ENCODE measurements at regions not wholly inside any gene's neighbourhood (a gene's known extent, or its start where the extent isn't known, plus 50 kb on each side); places are given as distances from the start of the nearest gene placed in this dataset.

- DNase-seq: no peak
These were observed 261.6 kb downstream of the SHQ1 start for GRCh38 chr3:72586694-72587093.

GRCh38 chr3:72585966-72586365, 262.3 kb downstream of the SHQ1 start:
- DNase-seq: no peak

- DNase-seq: no peak
These were observed 264.0 kb downstream of the SHQ1 start for GRCh38 chr3:72584262-72584661.

GRCh38 chr3:72582963-72583362, 265.3 kb downstream of the SHQ1 start:
- no peak for DNase-seq

- no peak for DNase-seq
These were observed 265.9 kb downstream of the SHQ1 start for GRCh38 chr3:72582211-72582878.

- DNase-seq: no peak
These were observed 267.3 kb downstream of the SHQ1 start for GRCh38 chr3:72580900-72581299.

GRCh38 chr3:72580246-72580756, 267.9 kb downstream of the SHQ1 start:
- DNase-seq: no peak

- DNase-seq: no peak
These were observed 268.5 kb downstream of the SHQ1 start for GRCh38 chr3:72579581-72580245.

- DNase-seq: no peak
These were observed 269.1 kb downstream of the SHQ1 start for GRCh38 chr3:72579191-72579580.

- no peak for DNase-seq
These were observed 271.1 kb downstream of the SHQ1 start for GRCh38 chr3:72577190-72577589.

GRCh38 chr3:72576563-72576962, 271.7 kb downstream of the SHQ1 start:
- no peak for DNase-seq

- no peak for DNase-seq
These were observed 274.1 kb downstream of the SHQ1 start for GRCh38 chr3:72574144-72574543.

- no peak for DNase-seq
These were observed 275.2 kb downstream of the SHQ1 start for GRCh38 chr3:72573051-72573450.

- DNase-seq: no peak
These were observed 275.7 kb downstream of the SHQ1 start for GRCh38 chr3:72572489-72573007.

- DNase-seq: no peak
These were observed 276.6 kb downstream of the SHQ1 start for GRCh38 chr3:72571638-72572114.

GRCh38 chr3:72571052-72571451, 277.2 kb downstream of the SHQ1 start:
- DNase-seq: no peak

GRCh38 chr3:72569754-72570440, 278.3 kb downstream of the SHQ1 start:
- no peak for DNase-seq

- no peak for DNase-seq
These were observed 280.2 kb downstream of the SHQ1 start for GRCh38 chr3:72568083-72568482.

- DNase-seq: no peak
These were observed 280.8 kb downstream of the SHQ1 start for GRCh38 chr3:72567474-72567873.

GRCh38 chr3:72565593-72565992, 282.7 kb downstream of the SHQ1 start:
- DNase-seq: no peak

- DNase-seq: no peak
These were observed 284.4 kb downstream of the SHQ1 start for GRCh38 chr3:72563690-72564370.

- DNase-seq: no peak
These were observed 287.2 kb downstream of the SHQ1 start for GRCh38 chr3:72560846-72561675.

All from NCI-H146 (cell line).